Stimulated activated CD4-positive, alpha-beta T cell treated with anti-CD3 and anti-CD28 coated beads, Interleukin-2, amount 100 ng/mL, for 24 hours (primary cell): ENCODE measurements at regions not wholly inside any gene's neighbourhood (a gene's known extent, or its start where the extent isn't known, plus 50 kb on each side); places are given as distances from the start of the nearest gene placed in this dataset.
A peak's percentile ranks its signal among the peaks of the same experiment; 100 is the strongest.
"Not testable (repeated sequence)": the region's sequence is repeated elsewhere in the genome, so short reads cannot be mapped to it uniquely, and the experiment has no call there.

Experiments used
- DNase-seq, 2 donors: peaks; one replicate each; pipeline ENCODE4 v3.0.0-alpha.2; 2020

DNA sequence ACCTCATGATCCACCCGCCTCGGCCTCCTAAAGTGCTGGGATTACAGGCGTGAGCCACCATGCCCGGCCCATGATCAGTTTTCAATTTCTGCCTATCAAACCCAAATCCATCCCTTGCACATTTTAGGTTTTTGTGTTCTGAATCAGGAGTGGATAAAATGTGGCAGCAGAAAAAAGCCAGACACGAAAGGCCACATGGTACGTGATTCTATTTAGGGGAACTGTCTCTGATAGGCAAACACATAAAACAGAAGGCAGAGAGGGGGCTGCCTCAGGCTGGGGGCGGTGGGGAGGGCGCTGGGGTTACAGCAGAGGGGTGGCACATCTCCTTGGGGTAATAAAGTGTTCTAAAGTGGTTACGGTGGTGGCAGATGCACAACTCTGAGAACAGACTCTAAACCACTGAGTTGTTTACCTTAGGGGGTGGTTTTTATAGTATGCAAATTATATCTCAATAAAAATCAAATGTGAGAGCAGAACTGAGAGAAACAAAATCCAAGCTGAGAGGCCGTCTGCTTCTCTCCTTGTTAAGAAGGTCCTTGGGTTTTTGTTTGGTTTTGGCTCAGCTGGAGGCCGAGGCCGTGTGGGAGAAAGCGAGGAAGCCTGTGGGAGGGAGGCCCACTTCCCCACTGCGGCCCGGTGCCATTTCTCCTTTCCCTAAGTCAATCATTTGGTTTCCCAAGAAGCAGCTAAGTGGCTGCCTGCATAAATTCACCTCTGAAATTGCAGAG lies 78.0 kb downstream of the SOWAHC start:
- no peak for DNase-seq

DNA sequence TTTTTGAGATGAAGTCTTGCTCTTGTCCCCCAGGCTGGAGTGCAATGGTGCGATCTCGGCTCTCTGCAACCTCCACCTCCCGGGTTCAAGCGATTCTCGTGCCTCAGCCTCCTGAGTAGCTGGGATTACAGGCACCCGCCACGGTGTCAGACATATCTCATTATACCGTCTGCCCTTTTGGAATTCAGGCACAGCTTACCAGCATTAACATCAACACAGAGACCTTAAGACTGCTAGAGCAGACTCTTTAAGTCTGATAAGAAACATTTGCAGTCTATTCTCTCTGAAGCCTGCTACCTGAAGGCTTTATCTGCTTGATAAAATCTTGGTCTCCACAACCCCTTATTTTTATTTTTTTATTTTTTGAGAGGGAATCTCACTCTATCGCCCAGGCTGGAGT lies 78.7 kb downstream of the SOWAHC start:
- DNase-seq, result not testable (repeated sequence)

DNA sequence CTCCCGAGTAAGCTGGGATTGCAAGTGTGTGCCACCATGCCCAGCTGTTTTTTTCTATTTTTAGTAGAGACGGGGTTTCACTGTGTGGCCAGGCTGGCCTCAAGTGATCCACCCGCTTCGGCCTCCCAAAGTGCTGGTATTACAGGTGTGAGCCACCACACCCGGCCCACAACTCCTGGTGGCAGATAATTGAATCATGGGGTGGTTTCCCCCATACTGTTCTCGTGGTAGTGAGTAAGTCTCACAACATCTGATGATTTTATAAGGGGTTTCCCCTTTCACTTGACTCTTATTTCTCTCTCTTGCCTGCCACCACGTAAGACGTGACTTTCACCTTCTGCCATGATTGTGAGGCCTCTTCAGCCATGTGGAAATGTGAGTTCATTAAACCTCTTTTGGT lies 79.1 kb downstream of the SOWAHC start:
- DNase-seq, result peak in 1 of 2 donors; percentile 40

DNA sequence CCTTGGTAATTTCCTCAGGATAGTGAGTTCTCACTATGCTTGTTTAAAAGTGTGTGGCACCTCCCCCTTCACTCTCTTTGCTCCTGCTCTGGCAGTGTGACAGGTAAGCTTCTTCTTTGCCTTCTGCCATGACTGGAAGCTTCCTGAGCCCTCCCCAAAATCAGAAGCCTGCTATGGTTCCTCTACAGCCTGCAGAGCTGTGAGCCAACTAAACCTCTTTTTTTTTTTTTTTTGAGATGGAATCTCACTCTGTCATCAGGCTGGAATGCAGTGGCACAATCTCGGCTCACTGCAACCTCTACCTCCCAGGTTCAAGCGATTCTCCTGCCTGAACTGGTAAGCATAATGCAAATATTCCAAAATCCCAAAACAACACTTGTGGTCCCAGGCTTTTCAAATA lies 80.0 kb downstream of the SOWAHC start:
- no peak for DNase-seq

DNA sequence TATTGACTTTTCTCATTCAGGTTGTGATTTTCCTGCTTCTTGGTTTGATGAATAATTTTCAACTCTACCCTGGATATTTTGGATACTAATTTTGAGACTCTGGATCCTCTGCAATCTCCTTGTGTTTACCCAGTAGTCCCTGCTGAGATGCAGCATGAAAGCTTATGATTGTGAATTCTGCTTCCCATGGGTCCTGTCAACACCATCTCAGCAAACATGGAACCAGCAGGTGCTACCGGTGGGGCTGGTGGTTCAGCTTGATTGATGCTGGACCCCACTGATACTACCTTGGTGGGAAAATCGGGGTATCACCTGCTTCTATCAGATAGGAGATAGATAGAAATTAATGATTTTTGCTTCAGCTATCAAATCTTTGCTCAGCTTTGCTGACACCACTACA lies 81.1 kb downstream of the SOWAHC start:
- no peak for DNase-seq

DNA sequence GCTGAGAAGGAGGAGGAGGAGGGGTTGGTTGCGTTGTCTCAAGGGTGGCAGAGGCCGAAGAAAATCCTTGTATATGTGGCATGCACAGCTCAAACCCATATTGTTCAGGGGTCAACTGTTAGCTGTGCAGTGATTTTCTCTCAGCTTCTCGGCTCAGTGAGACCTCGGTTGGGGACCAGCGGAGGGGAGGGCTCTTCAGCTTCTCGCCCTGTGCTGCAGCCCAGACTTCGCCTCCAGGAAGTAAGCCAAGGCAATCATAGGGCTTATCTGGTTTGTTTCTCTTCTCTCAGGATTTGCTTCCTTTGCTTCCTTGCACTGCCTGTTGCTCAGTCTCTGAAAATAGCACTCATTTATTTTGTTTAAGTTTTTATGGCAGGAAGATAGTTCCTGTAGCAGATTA lies 85.5 kb downstream of the SOWAHC start:
- no peak for DNase-seq

DNA sequence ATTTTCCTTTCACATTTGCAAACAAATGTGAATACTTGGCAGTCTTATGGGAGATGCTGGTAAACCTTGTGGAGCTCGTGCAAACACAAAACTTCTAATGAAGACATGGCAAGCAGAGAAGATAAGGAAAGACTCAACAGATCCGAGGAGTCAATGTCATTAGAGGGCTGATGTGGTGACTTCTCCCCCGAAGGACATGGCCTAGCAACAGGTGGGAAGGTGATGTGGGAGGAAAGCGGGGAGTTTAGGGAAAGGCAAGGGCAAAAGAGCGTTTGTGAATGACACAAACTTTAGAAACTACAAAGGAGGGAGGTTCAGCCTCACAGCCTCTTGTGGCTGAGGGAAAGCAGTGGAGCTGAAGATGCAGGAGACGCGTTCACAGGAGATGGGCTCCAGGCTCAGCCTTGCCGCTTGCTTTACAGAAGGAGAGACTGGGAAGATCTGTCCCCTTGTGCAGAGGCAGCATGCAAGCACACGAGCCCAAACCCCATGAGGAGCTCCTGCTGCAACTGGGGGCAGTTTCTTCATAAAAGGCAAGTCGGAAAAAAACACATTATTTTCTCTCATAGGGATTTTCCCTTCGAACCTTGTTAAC lies 86.6 kb downstream of the SOWAHC start:
- no peak for DNase-seq

DNA sequence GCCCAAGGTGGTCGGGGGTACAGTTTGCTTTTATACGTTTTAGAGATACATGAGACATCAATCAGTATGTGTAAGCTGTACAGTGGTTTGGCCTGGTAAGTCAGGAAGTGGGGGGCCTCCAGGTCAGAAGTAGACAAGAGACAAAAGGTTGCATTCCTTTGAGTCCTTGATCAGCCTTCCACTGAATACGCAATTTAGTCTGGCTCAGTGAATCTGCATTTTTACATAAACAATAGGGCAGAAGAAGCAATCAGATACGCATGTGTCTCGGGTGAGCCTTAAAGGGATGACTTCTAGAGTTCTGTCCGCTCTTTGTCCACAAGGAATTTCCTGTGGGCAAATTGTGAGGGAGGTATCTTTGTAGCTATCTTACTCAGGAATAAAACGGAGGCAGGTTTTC lies 87.2 kb downstream of the SOWAHC start:
- no peak for DNase-seq

DNA sequence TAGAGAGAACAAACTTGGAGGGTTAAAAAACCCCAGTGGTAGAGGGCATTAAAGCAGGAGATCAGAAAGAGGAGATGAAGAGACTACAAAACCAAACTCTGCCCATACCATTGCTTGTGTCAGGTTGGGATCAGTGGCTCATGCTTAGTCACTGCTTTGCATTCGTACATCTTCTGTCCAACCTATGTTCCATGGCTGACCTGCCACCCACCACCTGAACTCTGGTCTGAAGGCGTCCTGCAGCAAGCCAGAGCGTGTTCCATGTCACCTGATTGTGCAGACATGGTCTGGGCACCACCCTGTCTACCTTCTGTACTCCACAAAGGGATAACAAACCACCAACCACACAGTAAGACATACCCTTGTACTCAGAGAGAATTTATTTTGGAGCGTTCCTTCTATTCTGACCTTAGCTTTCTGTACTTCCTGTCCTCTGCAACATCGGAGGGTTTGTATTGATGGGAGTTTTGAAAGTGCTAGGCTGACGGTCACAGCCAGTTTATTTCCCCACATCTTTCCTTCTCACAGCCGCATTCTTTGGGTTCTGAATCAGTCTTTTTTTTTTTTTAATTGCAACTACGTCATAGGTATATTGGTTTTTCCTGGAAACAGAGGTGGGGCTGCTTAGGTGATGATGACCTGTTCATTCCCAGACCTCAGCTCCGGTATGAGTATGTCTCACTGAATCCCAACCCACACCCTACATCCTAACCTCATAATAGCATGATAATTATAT lies 88.3 kb downstream of the SOWAHC start:
- DNase-seq, result no peak

DNA sequence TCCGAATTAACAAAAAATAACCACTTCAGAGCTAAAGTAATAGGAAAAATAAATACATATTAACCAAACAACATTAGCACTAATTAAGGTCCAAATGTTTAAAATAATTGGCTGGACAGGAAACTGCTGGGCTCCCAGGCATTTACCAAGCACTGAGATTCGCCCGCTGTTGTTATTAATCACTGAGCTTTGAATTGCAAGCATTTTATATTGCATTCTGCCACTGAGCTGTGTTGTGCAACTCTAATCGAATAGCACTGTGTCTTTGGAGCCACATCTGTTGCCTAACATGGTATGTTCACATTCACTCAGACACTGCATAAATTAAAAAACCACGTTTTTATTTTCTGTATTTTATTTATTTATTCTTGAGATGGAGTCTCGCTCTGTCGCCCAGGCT lies 88.9 kb downstream of the SOWAHC start:
- no peak for DNase-seq

DNA sequence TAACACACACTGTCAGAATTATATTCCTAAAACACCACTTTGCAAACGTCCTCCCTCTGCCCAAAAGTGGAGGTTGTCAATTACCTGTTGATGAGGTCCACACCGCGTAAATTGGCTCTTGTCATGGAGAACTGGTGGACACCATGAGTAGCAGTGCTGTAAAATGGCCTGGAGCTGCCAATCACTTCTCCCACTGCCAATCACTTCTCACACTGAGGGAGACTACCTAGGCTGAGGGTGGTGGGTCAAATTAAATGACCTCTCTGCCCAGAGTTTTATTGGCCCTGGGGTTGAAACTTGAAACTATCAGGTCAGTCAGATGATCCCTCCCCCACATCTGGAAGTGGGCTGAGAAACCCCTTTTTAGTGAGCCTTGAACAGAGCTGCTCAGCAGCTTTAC lies 89.6 kb downstream of the SOWAHC start:
- no peak for DNase-seq

DNA sequence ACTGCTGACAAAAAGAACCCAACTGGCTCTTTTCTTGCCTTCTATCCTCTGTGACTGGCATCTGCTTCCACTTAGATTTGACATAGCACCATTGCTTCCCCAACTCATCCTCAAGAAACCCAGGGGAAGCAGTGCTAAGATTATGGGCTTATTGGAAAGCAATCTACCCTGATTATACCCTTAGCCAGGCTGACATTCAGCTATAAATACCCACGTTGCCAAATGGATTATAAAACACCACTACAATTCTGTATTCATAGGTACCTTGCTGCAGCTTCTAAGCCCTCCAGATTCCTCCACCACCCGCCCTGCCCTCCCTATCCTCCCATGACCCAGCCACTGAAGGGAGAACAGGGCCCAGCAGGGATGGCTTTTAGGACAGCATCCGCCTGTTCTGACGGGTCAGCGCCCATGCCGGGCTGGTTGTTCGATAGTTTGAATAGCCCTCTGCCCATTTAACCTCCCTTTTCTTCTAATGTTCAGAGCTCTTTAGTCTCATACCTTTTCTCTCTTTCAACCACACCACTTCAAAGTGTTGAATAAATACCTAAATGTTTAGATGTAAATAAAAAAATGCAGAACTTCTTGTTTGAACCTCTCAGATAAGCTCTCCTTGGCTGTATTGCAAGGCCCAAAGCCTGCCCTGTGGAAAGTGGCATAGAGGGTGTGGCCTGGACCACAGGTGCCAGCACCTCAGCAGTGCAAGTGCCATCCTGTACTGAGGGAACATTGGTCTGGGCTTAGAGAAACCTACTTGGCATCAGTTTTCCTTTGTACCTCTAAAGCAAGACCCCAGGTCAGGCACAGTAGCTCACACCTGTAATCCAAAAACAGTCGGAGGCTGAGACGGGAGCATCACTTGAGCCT lies 86.6 kb upstream of the RGPD5 start:
- DNase-seq, result no peak

DNA sequence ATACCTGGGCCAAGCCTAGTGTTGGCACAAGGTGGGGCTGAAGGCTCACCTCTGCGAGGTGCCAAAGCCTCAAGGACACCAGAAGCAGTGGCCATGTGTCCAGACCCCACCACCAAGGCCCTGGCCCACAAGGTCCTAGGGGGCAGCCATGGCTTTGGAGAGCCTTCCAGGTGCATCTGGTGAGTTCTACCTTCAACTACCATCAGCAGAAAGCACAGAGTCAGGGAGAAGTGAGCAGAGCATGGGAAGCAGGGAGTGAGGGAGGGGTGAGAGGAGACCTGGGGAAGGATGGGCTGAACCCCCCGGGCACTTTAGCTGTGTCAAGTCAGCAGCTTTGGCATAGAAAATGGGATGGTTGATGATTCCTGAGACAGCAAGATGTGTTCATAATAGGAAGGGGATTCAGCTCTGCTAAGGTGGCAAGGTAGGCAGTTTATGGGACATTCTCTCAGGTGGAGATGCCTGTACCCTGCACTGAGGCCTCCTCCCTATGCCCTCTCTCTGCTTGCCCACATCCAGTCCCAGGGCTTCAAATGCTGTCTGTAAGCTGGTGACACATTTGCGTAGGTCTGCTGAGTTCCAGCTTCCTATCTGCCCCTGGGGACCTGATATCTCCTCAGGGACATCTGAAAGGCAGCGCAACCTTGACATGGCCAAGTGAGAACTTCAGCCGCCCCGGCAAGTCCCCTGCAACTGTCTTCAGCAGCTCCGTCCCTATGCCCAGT lies 83.4 kb upstream of the RGPD5 start:
- DNase-seq, result no peak

DNA sequence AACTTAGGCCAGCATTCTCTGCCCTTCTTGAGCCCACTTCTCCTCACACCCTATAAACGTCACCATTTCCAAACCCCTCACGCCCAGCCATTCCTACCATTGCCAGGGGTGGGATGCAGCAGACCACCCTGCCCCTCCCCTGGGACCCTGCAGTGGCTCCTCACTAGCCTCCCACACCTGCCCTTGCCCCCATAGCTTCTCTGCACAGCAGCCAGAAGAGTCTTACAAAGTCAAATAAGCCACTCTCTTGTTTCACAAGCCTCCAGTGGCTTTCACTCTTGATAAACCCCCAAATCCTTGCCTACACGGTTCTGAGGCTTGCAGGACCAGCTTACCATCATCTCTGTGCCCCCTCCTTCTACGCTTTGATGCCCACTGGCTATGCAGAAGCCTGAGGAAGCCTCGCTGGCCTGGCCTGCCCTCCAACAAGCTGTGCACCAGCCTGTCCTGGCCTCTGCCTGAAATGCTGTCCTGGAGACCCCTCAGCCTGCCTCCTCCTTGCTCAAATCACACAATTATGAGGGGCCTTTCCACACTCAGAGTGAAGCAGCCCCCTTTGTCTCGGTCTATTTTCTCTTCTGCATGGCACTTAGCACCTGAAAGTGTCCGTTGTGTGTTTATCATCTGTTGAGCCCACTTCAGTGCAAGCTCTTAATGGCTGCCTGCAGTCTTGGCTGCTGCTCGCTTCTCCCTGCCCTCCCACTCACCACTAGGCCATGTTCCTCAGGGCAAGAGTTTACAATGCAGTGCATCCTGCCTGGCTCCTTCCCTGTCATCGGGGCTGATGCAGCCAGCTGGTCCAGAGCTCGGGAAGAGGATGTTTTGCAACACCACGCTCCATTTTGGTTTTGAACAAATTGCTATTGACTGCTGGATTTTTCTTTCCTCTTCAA lies 82.6 kb upstream of the RGPD5 start:
- DNase-seq, result no peak

DNA sequence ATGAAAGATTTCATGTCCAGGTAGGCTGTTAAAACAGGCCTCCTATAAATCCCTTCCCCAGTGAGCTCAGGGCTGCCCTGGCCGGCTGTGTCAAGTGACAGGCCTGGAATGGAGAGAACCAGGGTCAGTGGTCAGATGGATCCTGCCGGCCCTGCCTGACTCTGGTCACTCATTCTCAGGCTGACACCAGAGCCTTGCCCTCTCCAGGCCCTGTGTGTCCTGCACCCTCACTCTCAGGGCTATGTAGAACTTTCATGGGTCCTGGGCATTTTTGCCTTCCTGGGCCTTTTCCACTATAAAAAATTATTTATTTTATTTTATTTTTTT lies 82.0 kb upstream of the RGPD5 start:
- DNase-seq, result no peak

DNA sequence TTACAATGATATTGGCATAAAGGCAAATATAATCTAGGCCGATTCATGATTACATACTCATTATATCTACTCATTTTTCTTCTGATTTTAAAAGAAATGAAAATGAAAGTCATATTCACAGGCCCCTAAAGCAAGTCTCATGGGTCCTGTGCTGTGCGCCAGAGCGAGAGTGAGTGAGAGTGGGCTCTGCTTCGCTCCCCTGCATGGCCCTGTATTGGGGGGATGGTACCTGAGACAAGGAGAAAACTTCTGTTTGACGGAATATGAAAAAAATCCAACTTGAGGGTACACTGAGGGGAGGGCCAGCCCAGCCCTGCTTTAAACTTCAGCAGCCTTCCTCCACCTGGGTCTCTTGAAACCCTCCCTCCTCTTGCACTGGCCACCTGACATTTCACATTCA lies 81.4 kb upstream of the RGPD5 start:
- no peak for DNase-seq

DNA sequence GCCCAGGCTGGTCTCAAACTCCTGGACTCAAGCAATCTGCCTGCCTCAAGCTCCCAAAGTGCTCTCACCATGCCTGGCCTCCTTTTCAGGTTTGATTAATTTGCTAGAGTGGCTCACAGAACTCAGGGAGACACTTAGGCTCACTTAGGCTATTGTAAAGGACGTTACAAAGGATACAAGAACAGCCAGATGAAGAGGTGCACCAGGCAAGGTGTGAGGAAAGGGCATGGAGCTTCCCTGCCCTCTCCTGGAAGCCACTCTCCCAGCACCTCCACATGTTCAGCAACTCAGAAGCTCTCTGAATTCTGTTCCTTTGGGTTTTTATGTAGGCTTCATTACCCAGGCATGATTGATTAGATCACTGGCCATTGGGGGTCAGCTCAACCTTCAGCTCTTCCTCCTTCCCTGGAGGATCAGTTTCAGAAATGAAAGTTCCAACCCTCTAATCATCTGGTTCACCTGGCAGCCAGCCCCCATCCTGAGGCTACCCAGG lies 78.7 kb upstream of the RGPD5 start:
- DNase-seq, result no peak

DNA sequence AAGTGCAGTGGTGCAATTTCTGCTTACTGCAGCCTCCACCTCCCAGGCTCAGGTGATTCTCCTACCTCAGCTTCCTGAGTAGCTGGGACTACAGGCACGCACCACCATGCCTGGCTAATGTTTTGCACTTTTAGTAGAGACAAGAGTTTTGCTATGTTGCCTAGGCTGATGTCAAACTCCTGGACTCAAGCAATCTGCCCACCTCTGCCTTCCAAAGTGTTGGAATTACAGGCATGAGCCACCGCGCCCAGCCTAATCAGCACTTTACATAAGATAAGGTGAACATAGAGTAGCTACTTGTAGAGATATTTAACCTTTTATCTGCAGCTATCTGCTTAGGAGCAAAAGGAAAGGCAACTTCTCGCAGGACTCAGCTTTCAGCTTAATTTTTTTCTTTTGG lies 77.5 kb upstream of the RGPD5 start:
- DNase-seq, result not testable (repeated sequence)

DNA sequence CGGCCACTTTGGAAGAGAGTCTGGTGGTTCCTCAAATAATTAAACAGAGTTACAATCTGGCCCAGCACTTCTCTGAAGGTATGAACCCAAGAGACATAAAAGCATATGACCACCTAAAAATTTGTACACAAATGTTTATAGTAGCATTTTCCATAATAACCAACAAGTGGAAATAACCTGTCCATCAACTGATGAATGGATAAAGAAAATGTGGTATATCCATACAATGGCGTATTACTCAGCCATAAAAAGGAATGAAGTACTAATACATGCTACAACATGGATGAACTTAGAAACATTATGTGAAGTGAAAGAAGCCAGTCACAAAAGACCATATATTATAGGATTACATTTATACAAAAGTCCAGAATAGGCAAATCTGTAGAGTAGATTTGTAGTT lies 76.0 kb upstream of the RGPD5 start:
- DNase-seq, result no peak

DNA sequence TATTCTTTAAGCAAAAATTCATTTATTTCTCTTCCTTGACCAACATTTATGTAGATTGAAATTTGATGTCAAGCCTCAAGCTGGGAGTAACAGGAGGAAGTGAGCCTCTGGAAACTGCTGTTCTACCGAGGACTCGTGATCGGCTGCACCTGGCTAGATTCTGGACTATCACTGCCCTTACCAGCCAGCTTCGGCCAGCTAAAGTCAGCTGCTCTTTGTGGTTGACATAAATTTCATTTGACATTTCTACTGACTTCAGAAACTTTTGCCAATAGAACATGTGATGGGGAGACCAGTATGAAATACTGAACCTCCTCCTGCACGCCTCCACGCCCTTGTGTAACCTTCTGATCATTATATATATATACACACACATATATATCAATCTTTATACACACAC lies 74.2 kb upstream of the RGPD5 start:
- no peak for DNase-seq

DNA sequence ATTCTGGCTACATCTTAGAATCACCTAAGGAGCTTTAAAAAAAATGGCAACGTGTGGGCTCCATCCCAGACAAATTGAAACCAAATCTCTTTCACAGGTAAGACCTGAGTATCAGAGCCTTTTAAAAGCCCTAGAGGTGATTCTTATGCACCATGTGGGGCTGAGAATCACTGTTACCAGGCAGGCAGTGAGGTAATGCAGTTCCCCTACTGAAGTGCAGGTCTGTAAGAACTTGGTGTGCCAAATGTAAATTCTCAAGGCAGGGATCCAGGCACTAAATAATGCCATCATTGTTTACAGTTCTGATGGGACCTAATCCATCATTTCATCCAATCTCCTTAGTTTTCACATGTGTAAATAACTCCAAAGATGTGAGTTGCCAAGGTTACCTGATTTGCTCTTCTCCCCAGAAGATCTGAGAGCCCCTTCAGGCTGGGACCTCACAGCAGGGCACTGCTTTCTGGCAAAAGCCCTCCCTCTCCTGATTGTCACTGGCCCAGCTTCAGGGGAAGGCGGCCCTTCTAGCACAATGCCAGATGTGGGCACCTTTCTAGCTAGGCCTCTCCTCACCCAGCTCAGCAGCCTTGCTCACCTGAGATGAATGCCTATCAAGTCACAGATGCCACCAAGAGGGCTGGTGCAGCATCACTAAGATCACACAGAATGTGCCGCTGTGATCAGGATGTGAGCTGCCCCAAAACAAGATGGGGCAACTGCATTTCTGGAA lies 73.6 kb upstream of the RGPD5 start:
- no peak for DNase-seq
